ENCODE measurements at regions not wholly inside any gene's neighbourhood (a gene's known extent, or its start where the extent isn't known, plus 50 kb on each side); places are given as distances from the start of the nearest gene placed in this dataset.
"Not testable (repeated sequence)": the region's sequence is repeated elsewhere in the genome, so short reads cannot be mapped to it uniquely, and the experiment has no call there.

- no peak for TF ChIP-seq KLF13 (tag; IDR thresholded peaks at IDR 0.05; ENCODE audit: borderline replicate concordance, low read depth)
Measured at GRCh38 chr4:52408471-52408870, 250.6 kb downstream of the USP46 start (continued).

GRCh38 chr4:52409766-52410165 lies 249.3 kb downstream of the USP46 start:
- H2AFZ ChIP-seq (ENCODE audit: low read depth, low read length); H3K4me2 ChIP-seq (ENCODE audit: insufficient read depth, low read length); H3K79me2 ChIP-seq (ENCODE audit: control insufficient read depth, insufficient read depth, low read length); H3K9me1 ChIP-seq (ENCODE audit: control insufficient read depth, insufficient read depth, low read length); intact Hi-C loops (cut with micrococcal nuclease); H3K36me3 ChIP-seq (ENCODE audit: control insufficient read depth, insufficient read depth, low read length); H3K27ac ChIP-seq (ENCODE audit: extremely low read depth, low read depth, low read length); H3K27me3 ChIP-seq (ENCODE audit: control insufficient read depth in 2 of 2, insufficient read depth in 2 of 2, low read length in 2 of 2); BruUV-seq (replicated peaks); H3K4me3 ChIP-seq; H3K9ac ChIP-seq (ENCODE audit: insufficient read depth in 1 of 2, low read depth in 2 of 2, low read length in 2 of 2); H3K9me3 ChIP-seq (replicated peaks; ENCODE audit: control insufficient read depth, insufficient read depth, low read depth, low read length); H3K4me1 ChIP-seq (replicated peaks in 1 of 2; ENCODE audit: control insufficient read depth in 2 of 2, insufficient read depth in 2 of 2, low read length in 2 of 2); POLR2A ChIA-PET; DNase-seq (ENCODE audit: extremely low read depth in 1 of 4, low spot score in 3 of 4); CTCF ChIA-PET (ENCODE audit: low intra/inter-chr PET ratio); H4K20me1 ChIP-seq (replicated peaks; ENCODE audit: control insufficient read depth, insufficient read depth, low read length); in situ Hi-C loops (cut with MboI); ATAC-seq; FAIRE-seq: not testable (repeated sequence)
- WGBS (ENCODE audit: insufficient coverage, low coverage, missing lambda C conversion rate), result 0% methylated on average over 16 of the region's 18 CpGs

- Histone ChIP-seq H4K20me1 (replicated peaks; ENCODE audit: control insufficient read depth, insufficient read depth, low read length) (no peaks in the 10 kb centered on the region), H3K9ac (ENCODE audit: insufficient read depth in 1 of 2, low read depth in 2 of 2, low read length in 2 of 2) (no peak overlapping the region), H3K4me3 (no peak overlapping the region), H3K4me2 (ENCODE audit: insufficient read depth, low read length) (no peak overlapping the region), H3K36me3 (ENCODE audit: control insufficient read depth, insufficient read depth, low read length) (no peaks in the 10 kb centered on the region), H3K9me1 (ENCODE audit: control insufficient read depth, insufficient read depth, low read length) (no peaks in the 10 kb centered on the region), H3K27me3 (ENCODE audit: control insufficient read depth in 2 of 2, insufficient read depth in 2 of 2, low read length in 2 of 2) (no peaks in the 10 kb centered on the region), H3K4me1 (replicated peaks in 1 of 2; ENCODE audit: control insufficient read depth in 2 of 2, insufficient read depth in 2 of 2, low read length in 2 of 2) (no peaks in the 10 kb centered on the region), H3K79me2 (ENCODE audit: control insufficient read depth, insufficient read depth, low read length) (no peaks in the 10 kb centered on the region), H3K27ac (ENCODE audit: extremely low read depth, low read depth, low read length) (no peak overlapping the region), H2AFZ (ENCODE audit: low read depth, low read length) (no peak overlapping the region), H3K9me3 (replicated peaks; ENCODE audit: control insufficient read depth, insufficient read depth, low read depth, low read length) (no peaks in the 10 kb centered on the region; the same call in 1 of the 2 replicates)
- DNase-seq (ENCODE audit: extremely low read depth in 1 of 4, low spot score in 3 of 4) (no peak), FAIRE-seq (no peak), ATAC-seq (no peak)
- intact Hi-C loops (cut with micrococcal nuclease) (no loop called here), in situ Hi-C loops (cut with MboI) (no loop called here)
- POLR2A ChIA-PET, result no interaction called here
- CTCF ChIA-PET (ENCODE audit: low intra/inter-chr PET ratio), result no interaction called here
- TF ChIP-seq ZNF184 (CRISPR knock-in tag; IDR thresholded peaks at IDR 0.05), result no peak
- no peak for TF ChIP-seq EZH2 (IDR thresholded peaks at IDR 0.05; ENCODE audit: borderline replicate concordance, low read depth, low read length)
- no TSS peak for BruUV-seq (replicated peaks)
- WGBS (ENCODE audit: insufficient coverage, low coverage, missing lambda C conversion rate), result 0% methylated on average over 2 of the region's 3 CpGs
Measured at GRCh38 chr4:52410971-52411370, 248.1 kb downstream of the USP46 start.
